ENCODE measurements at regions not wholly inside any gene's neighbourhood (a gene's known extent, or its start where the extent isn't known, plus 50 kb on each side); places are given as distances from the start of the nearest gene placed in this dataset.

- TF ChIP-seq EZH2 (IDR thresholded peaks at IDR 0.05; ENCODE audit: borderline replicate concordance, low read length) (no peak), CTCF (conservative IDR thresholded peaks at IDR 0.05 in 1 of 2, IDR thresholded peaks at IDR 0.05 in 1 of 2; ENCODE audit: extremely low read depth in 1 of 2, insufficient read depth in 1 of 2, low read depth in 1 of 2, low read length in 2 of 2) (no peak)
Measured at GRCh38 chr10:62589689-62590088, 214.8 kb upstream of the ADO start.
